ENCODE measurements at regions not wholly inside any gene's neighbourhood (a gene's known extent, or its start where the extent isn't known, plus 50 kb on each side); places are given as distances from the start of the nearest gene placed in this dataset.

DNA sequence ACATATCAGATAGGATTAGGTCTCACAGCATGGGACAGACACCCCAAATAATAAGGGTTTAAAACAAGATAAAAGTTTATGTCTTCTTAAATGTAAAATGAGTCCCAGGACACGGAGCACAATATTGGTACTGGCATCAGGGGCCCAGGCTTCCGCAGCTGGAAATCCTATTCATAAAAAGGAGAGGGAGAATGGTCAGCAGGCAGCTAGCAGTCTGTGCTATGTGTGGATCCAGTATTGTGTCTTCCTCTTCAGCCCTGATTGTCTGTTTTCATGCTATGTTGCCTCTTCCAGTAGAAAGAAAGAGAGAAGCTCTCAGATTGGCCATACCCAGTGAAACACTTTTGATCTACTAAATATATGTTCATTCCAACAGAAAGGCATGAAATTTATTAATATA is 319.3 kb upstream of the SLCO3A1 start:
- no peaks in the 10 kb centered on the region for H3K27me3 ChIP-seq
- no peak overlapping the region for H3K4me2 ChIP-seq
- H3K27ac ChIP-seq: no peak overlapping the region
- no peaks in the 10 kb centered on the region for H3K9me3 ChIP-seq (ENCODE audit: low read depth)
- H3K27ac Mint-ChIP-seq: no peak overlapping the region
- DNase-seq (ENCODE audit: low spot score): no peak
- no peak for TF ChIP-seq EZH2 (IDR thresholded peaks at IDR 0.05)
- TF ChIP-seq CTCF (IDR thresholded peaks at IDR 0.05): no peak
- no peak for TF ChIP-seq EZH2phosphoT487 (IDR thresholded peaks at IDR 0.05)
- H3K9me3 Mint-ChIP-seq: no peaks in the 10 kb centered on the region
- H3K36me3 Mint-ChIP-seq: no peaks in the 10 kb centered on the region
- H3K27me3 Mint-ChIP-seq (ENCODE audit: insufficient read depth, low read depth): no peaks in the 10 kb centered on the region
- H4K20me1 ChIP-seq (ENCODE audit: low read depth): no peaks in the 10 kb centered on the region
- H3F3A ChIP-seq (ENCODE audit: low read depth): no peaks in the 10 kb centered on the region
- no peak overlapping the region for H2AFZ ChIP-seq (replicated peaks)
- H3K4me3 Mint-ChIP-seq: no peak overlapping the region
- no peaks in the 10 kb centered on the region for H3K4me1 ChIP-seq
- H3K4me1 Mint-ChIP-seq: peaks cover 17% of the 10 kb centered on the region
- no peak overlapping the region for H3K9ac ChIP-seq
- H3K79me2 ChIP-seq (ENCODE audit: low read depth): no peaks in the 10 kb centered on the region
- no peaks in the 10 kb centered on the region for H3K36me3 ChIP-seq
- no peak overlapping the region for H3K4me3 ChIP-seq

- no peaks in the 10 kb centered on the region for H3K79me2 ChIP-seq (ENCODE audit: low read depth)
- H3K27me3 ChIP-seq: no peaks in the 10 kb centered on the region
- H4K20me1 ChIP-seq (ENCODE audit: low read depth): no peaks in the 10 kb centered on the region
- no peak for TF ChIP-seq EZH2phosphoT487 (IDR thresholded peaks at IDR 0.05)
- TF ChIP-seq EZH2 (IDR thresholded peaks at IDR 0.05): no peak
- TF ChIP-seq CTCF (IDR thresholded peaks at IDR 0.05): no peak
- DNase-seq (ENCODE audit: low spot score): no peak
- no peak overlapping the region for H3K4me2 ChIP-seq
- H2AFZ ChIP-seq (replicated peaks): no peak overlapping the region
- no peak overlapping the region for H3K4me3 ChIP-seq
- peaks cover 17% of the 10 kb centered on the region for H3K4me1 Mint-ChIP-seq
- H3K36me3 ChIP-seq: no peaks in the 10 kb centered on the region
- no peaks in the 10 kb centered on the region for H3K4me1 ChIP-seq
- no peaks in the 10 kb centered on the region for H3K9me3 Mint-ChIP-seq
- no peaks in the 10 kb centered on the region for H3K36me3 Mint-ChIP-seq
- H3K27me3 Mint-ChIP-seq (ENCODE audit: insufficient read depth, low read depth): no peaks in the 10 kb centered on the region
- H3K9me3 ChIP-seq (ENCODE audit: low read depth): no peaks in the 10 kb centered on the region
- H3K4me3 Mint-ChIP-seq: no peak overlapping the region
- H3K9ac ChIP-seq: no peak overlapping the region
- H3K27ac Mint-ChIP-seq: no peak overlapping the region
- no peak overlapping the region for H3K27ac ChIP-seq
- no peaks in the 10 kb centered on the region for H3F3A ChIP-seq (ENCODE audit: low read depth)
Observed at GRCh38 chr15:91534976-91535375, 318.5 kb upstream of the SLCO3A1 start.

- H3K27ac ChIP-seq: no peak overlapping the region
- no peak for DNase-seq (ENCODE audit: low spot score)
- H3K4me2 ChIP-seq: no peak overlapping the region
- H2AFZ ChIP-seq (replicated peaks): no peak overlapping the region
- H3K36me3 Mint-ChIP-seq: no peaks in the 10 kb centered on the region
- H3K36me3 ChIP-seq: no peaks in the 10 kb centered on the region
- H3K9me3 ChIP-seq (ENCODE audit: low read depth): no peaks in the 10 kb centered on the region
- H3K27ac Mint-ChIP-seq: no peak overlapping the region
- no peak overlapping the region for H3K9ac ChIP-seq
- peaks cover 17% of the 10 kb centered on the region for H3K4me1 Mint-ChIP-seq
- H3K27me3 ChIP-seq: no peaks in the 10 kb centered on the region
- H3F3A ChIP-seq (ENCODE audit: low read depth): no peaks in the 10 kb centered on the region
- no peak overlapping the region for H3K4me3 Mint-ChIP-seq
- H4K20me1 ChIP-seq (ENCODE audit: low read depth): no peaks in the 10 kb centered on the region
- H3K27me3 Mint-ChIP-seq (ENCODE audit: insufficient read depth, low read depth): no peaks in the 10 kb centered on the region
- no peaks in the 10 kb centered on the region for H3K79me2 ChIP-seq (ENCODE audit: low read depth)
- no peaks in the 10 kb centered on the region for H3K4me1 ChIP-seq
- no peak for TF ChIP-seq EZH2 (IDR thresholded peaks at IDR 0.05)
- no peak for TF ChIP-seq EZH2phosphoT487 (IDR thresholded peaks at IDR 0.05)
- no peak for TF ChIP-seq CTCF (IDR thresholded peaks at IDR 0.05)
- no peak overlapping the region for H3K4me3 ChIP-seq
- no peaks in the 10 kb centered on the region for H3K9me3 Mint-ChIP-seq
Observed at GRCh38 chr15:91535856-91536500, 317.5 kb upstream of the SLCO3A1 start.

Measured in neural progenitor cell (in vitro differentiated cells).